ENCODE measurements at regions not wholly inside any gene's neighbourhood (a gene's known extent, or its start where the extent isn't known, plus 50 kb on each side); places are given as distances from the start of the nearest gene placed in this dataset.

- ChIA-PET POLR2A (no interaction called here), CTCF (ENCODE audit: unreplicated experiment) (no interaction called here)
- Histone ChIP-seq H3K36me3 (ENCODE audit: insufficient read depth, low read length) (no peaks in the 10 kb centered on the region), H2AFZ (ENCODE audit: low read length) (no peak overlapping the region), H3K27ac (ENCODE audit: low read depth, low read length, poor library complexity, severe bottlenecking) (no peak overlapping the region), H4K20me1 (ENCODE audit: insufficient read depth, low read length) (no peaks in the 10 kb centered on the region), H3K4me1 (ENCODE audit: insufficient read depth, low read length, poor library complexity, severe bottlenecking) (no peaks in the 10 kb centered on the region), H3K9me3 (ENCODE audit: low read length) (no peaks in the 10 kb centered on the region), H3K9me2 (ENCODE audit: insufficient read depth, low read length) (no peaks in the 10 kb centered on the region), H3K79me2 (ENCODE audit: insufficient read depth, low read depth, low read length) (no peaks in the 10 kb centered on the region), H3K4me3 (ENCODE audit: low read depth, low read length, poor library complexity, severe bottlenecking) (no peak overlapping the region), H3K4me2 (ENCODE audit: low read length) (no peak overlapping the region)
- TF ChIP-seq CTCF (conservative IDR thresholded peaks at IDR 0.05; ENCODE audit: low read length) (no peak), EZH2phosphoT487 (IDR thresholded peaks at IDR 0.05; ENCODE audit: borderline replicate concordance, low read depth, low read length) (no peak)
- intact Hi-C loops (cut with micrococcal nuclease; ENCODE audit: unreplicated experiment), result no loop called here
- no peak for DNase-seq (ENCODE audit: low spot score)
- BruUV-seq (replicated peaks), result no TSS peak
Measured at GRCh38 chr18:34942276-34942675, 98.9 kb upstream of the MAPRE2 start.

- ChIA-PET CTCF (ENCODE audit: unreplicated experiment) (no interaction called here), POLR2A (no interaction called here)
- no peaks in the 10 kb centered on the region for H3K9me2 ChIP-seq (ENCODE audit: insufficient read depth, low read length)
- TF ChIP-seq CTCF (conservative IDR thresholded peaks at IDR 0.05; ENCODE audit: low read length), result no peak
- TF ChIP-seq EZH2phosphoT487 (IDR thresholded peaks at IDR 0.05; ENCODE audit: borderline replicate concordance, low read depth, low read length), result no peak
- H3K79me2 ChIP-seq (ENCODE audit: insufficient read depth, low read depth, low read length), result no peaks in the 10 kb centered on the region
- no peaks in the 10 kb centered on the region for H3K4me1 ChIP-seq (ENCODE audit: insufficient read depth, low read length, poor library complexity, severe bottlenecking)
- no peak for DNase-seq (ENCODE audit: low spot score)
- no peak overlapping the region for H3K4me3 ChIP-seq (ENCODE audit: low read depth, low read length, poor library complexity, severe bottlenecking)
- H3K27ac ChIP-seq (ENCODE audit: low read depth, low read length, poor library complexity, severe bottlenecking), result no peak overlapping the region
- BruUV-seq (replicated peaks), result no TSS peak
- no peaks in the 10 kb centered on the region for H3K36me3 ChIP-seq (ENCODE audit: insufficient read depth, low read length)
- H4K20me1 ChIP-seq (ENCODE audit: insufficient read depth, low read length), result no peaks in the 10 kb centered on the region
- intact Hi-C loops (cut with micrococcal nuclease; ENCODE audit: unreplicated experiment), result no loop called here
- no peak overlapping the region for H2AFZ ChIP-seq (ENCODE audit: low read length)
- no peaks in the 10 kb centered on the region for H3K9me3 ChIP-seq (ENCODE audit: low read length)
- no peak overlapping the region for H3K4me2 ChIP-seq (ENCODE audit: low read length)
Measured at GRCh38 chr18:34942975-34943374, 98.2 kb upstream of the MAPRE2 start.

- BruUV-seq (replicated peaks), result no TSS peak
Measured at GRCh38 chr18:34943587-34943986, 97.6 kb upstream of the MAPRE2 start.

More at GRCh38 chr18:34943587-34943986, 97.6 kb upstream of the MAPRE2 start:
- no peak for TF ChIP-seq CTCF (conservative IDR thresholded peaks at IDR 0.05; ENCODE audit: low read length)
- TF ChIP-seq EZH2phosphoT487 (IDR thresholded peaks at IDR 0.05; ENCODE audit: borderline replicate concordance, low read depth, low read length), result no peak
- H3K4me2 ChIP-seq (ENCODE audit: low read length), result no peak overlapping the region
- CTCF ChIA-PET (ENCODE audit: unreplicated experiment), result no interaction called here
- intact Hi-C loops (cut with micrococcal nuclease; ENCODE audit: unreplicated experiment), result no loop called here
- H3K9me3 ChIP-seq (ENCODE audit: low read length), result no peaks in the 10 kb centered on the region
- no peak overlapping the region for H3K4me3 ChIP-seq (ENCODE audit: low read depth, low read length, poor library complexity, severe bottlenecking)
- no peak overlapping the region for H2AFZ ChIP-seq (ENCODE audit: low read length)
- POLR2A ChIA-PET, result no interaction called here
- H3K79me2 ChIP-seq (ENCODE audit: insufficient read depth, low read depth, low read length), result no peaks in the 10 kb centered on the region
- no peak overlapping the region for H3K27ac ChIP-seq (ENCODE audit: low read depth, low read length, poor library complexity, severe bottlenecking)
- H3K4me1 ChIP-seq (ENCODE audit: insufficient read depth, low read length, poor library complexity, severe bottlenecking), result no peaks in the 10 kb centered on the region
- no peaks in the 10 kb centered on the region for H3K9me2 ChIP-seq (ENCODE audit: insufficient read depth, low read length)
- no peaks in the 10 kb centered on the region for H3K36me3 ChIP-seq (ENCODE audit: insufficient read depth, low read length)
- no peaks in the 10 kb centered on the region for H4K20me1 ChIP-seq (ENCODE audit: insufficient read depth, low read length)
- DNase-seq (ENCODE audit: low spot score), result no peak
